Common myeloid progenitor, CD34-positive (primary cell): ENCODE measurements at regions not wholly inside any gene's neighbourhood (a gene's known extent, or its start where the extent isn't known, plus 50 kb on each side); places are given as distances from the start of the nearest gene placed in this dataset.

Experiments used
- CTCF ChIA-PET: fragments of 350-600 bp; sonication (Branson Sonifier 250); formaldehyde crosslinking; loops from one replicate; lab custom pipeline; 2021; ENCODE audit warnings: antibody characterized with exemption; lab: Charles Lee
- POLR2A ChIA-PET: fragments of 350-600 bp; sonication (Branson Sonifier 250); formaldehyde crosslinking; loops from one replicate; lab custom pipeline; 2021; ENCODE audit warnings: antibody characterized with exemption; lab: Charles Lee
- DNase-seq, 3 donors: peaks; one replicate each; pipeline versions ENCODE4 v3.0.0 to v3.0.0-alpha.2; 2013
- H3K27ac ChIP-seq, 2 experiments: 1 replicate in 1 of 2; 2 replicates in 1 of 2; pipeline ENCODE4 v1.7.0; 2013; ENCODE audit warnings: inconsistent platforms in 2 of 2, low read length in 2 of 2, mild to moderate bottlenecking in 2 of 2, low read depth in 1 of 2, moderate library complexity in 1 of 2; ENCODE audit not compliant: severe bottlenecking in 2 of 2, insufficient read depth in 1 of 2, poor library complexity in 1 of 2
- H3K27me3 ChIP-seq, 5 experiments: replicated peaks in 2 of 5; 1 replicate in 3 of 5; 2 replicates in 2 of 5; pipeline versions ENCODE4 v1.6.1 to v1.7.0; 2013; ENCODE audit warnings: low read length in 4 of 5, mild to moderate bottlenecking in 2 of 5, moderate library complexity in 2 of 5, inconsistent platforms in 1 of 5; ENCODE audit not compliant: insufficient read depth in 5 of 5, control insufficient read depth in 4 of 5
- H3K36me3 ChIP-seq, 4 experiments: 1 replicate in 2 of 4; 2 replicates in 2 of 4; pipeline versions ENCODE4 v1.6.1 to v1.7.0; 2013; ENCODE audit warnings: low read length in 3 of 4, control low read depth in 1 of 4, mild to moderate bottlenecking in 1 of 4; ENCODE audit not compliant: control insufficient read depth in 4 of 4, insufficient read depth in 4 of 4
- H3K4me1 ChIP-seq, 4 experiments: 1 replicate in 3 of 4; 2 replicates in 1 of 4; pipeline versions ENCODE4 v1.6.1 to v1.7.1; 2013; ENCODE audit warnings: low read length in 3 of 4, mild to moderate bottlenecking in 3 of 4, control low read depth in 1 of 4, inconsistent platforms in 1 of 4, moderate library complexity in 1 of 4; ENCODE audit not compliant: control insufficient read depth in 4 of 4, insufficient read depth in 4 of 4; ENCODE audit errors: control extremely low read depth in 1 of 4
- H3K4me3 ChIP-seq, 7 experiments: 1 replicate in 4 of 7; 2 replicates in 3 of 7; pipeline versions ENCODE4 v1.5.1 to v1.7.0; 2013; ENCODE audit warnings: mild to moderate bottlenecking in 7 of 7, low read length in 6 of 7, moderate library complexity in 6 of 7, inconsistent platforms in 2 of 7, low read depth in 2 of 7, control low read depth in 1 of 7; ENCODE audit not compliant: insufficient read depth in 4 of 7, control insufficient read depth in 1 of 7; ENCODE audit errors: extremely low read depth in 1 of 7
- H3K9me3 ChIP-seq, 5 experiments: 1 replicate in 4 of 5; 2 replicates in 1 of 5; pipeline versions ENCODE4 v1.6.1 to v1.7.1; 2013; ENCODE audit warnings: low read length in 4 of 5, mild to moderate bottlenecking in 2 of 5, inconsistent platforms in 1 of 5, low read depth in 1 of 5, moderate library complexity in 1 of 5; ENCODE audit not compliant: control insufficient read depth in 4 of 5, insufficient read depth in 2 of 5; ENCODE audit errors: control extremely low read depth in 1 of 5
- WGBS: methylation state at CpG from one replicate; pipeline ENCODE4 v1.1.5; 2013; ENCODE audit not compliant: insufficient coverage; 5-methylcytosine and 5-hydroxymethylcytosine counted together

DNA sequence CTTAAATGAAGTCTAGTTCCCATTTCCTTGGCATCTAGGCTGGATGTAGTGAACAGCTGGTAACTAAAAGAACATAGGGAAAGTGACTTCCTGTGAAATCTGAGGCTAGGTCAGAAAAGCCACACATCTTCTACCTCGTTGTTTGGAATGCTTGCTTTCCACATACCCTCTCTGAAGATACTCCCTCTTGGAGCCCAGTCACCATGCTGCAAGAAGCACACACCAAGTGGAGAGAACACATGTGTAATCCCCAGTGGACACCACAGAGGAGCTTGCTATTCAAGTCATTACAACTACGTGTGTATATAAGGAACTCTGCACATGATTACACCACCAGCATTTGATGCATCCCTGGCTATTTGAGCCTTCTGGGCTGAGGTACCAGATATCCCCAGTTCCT, 125.9 kb downstream of the RGS21 start:
- Histone ChIP-seq H3K9me3 (no peaks in the 10 kb centered on the region), H3K27me3 (no peaks in the 10 kb centered on the region), H3K4me1 (no peaks in the 10 kb centered on the region), H3K27ac (no peak overlapping the region), H3K4me3 (no peak overlapping the region), H3K36me3 (no peaks in the 10 kb centered on the region)
- ChIA-PET POLR2A (no interaction called here), CTCF (no interaction called here)
- DNase-seq = no peak
- WGBS = 70% methylated on average over 2 of the region's 2 CpGs

- Histone ChIP-seq H3K36me3 (no peaks in the 10 kb centered on the region), H3K4me3 (no peak overlapping the region), H3K27me3 (no peaks in the 10 kb centered on the region), H3K27ac (no peak overlapping the region), H3K4me1 (no peaks in the 10 kb centered on the region), H3K9me3 (no peaks in the 10 kb centered on the region)
- DNase-seq = no peak
- CTCF ChIA-PET = interaction anchor here (1.1 kb wide), 1 partner anchor 10 kb away, joined by 4 read pairs; no protein-coding TSS in a partner anchor
- POLR2A ChIA-PET = no interaction called here
These were observed 126.8 kb downstream of the RGS21 start for GRCh38 chr1:192443616-192444015.

- ChIA-PET POLR2A (no interaction called here), CTCF (no interaction called here)
- no peaks in the 10 kb centered on the region for H3K27me3 ChIP-seq
- H3K4me3 ChIP-seq = no peak overlapping the region
- WGBS = no CpG with 5 or more reads among the region's 2 CpGs
- no peaks in the 10 kb centered on the region for H3K4me1 ChIP-seq
- no peaks in the 10 kb centered on the region for H3K9me3 ChIP-seq
- no peak overlapping the region for H3K27ac ChIP-seq
- no peaks in the 10 kb centered on the region for H3K36me3 ChIP-seq
- DNase-seq = no peak
These were observed 128.4 kb downstream of the RGS21 start for GRCh38 chr1:192445241-192445640.

GRCh38 chr1:192445839-192446489, 129.2 kb downstream of the RGS21 start:
- Histone ChIP-seq H3K27ac (no peak overlapping the region), H3K9me3 (no peaks in the 10 kb centered on the region), H3K4me1 (no peaks in the 10 kb centered on the region), H3K4me3 (no peak overlapping the region), H3K36me3 (no peaks in the 10 kb centered on the region), H3K27me3 (no peaks in the 10 kb centered on the region)
- ChIA-PET CTCF (no interaction called here), POLR2A (no interaction called here)
- DNase-seq = peak; percentile 55 to 79 (median 68)
- WGBS = 0% methylated on average over 2 of the region's 7 CpGs

GRCh38 chr1:192448026-192448578, 127.5 kb upstream of the RGS1 start:
- Histone ChIP-seq H3K27me3 (no peaks in the 10 kb centered on the region), H3K36me3 (no peaks in the 10 kb centered on the region), H3K27ac (no peak overlapping the region), H3K4me3 (no peak overlapping the region), H3K4me1 (no peaks in the 10 kb centered on the region), H3K9me3 (no peaks in the 10 kb centered on the region)
- CTCF ChIA-PET = no interaction called here
- no peak for DNase-seq
- POLR2A ChIA-PET = no interaction called here

DNA sequence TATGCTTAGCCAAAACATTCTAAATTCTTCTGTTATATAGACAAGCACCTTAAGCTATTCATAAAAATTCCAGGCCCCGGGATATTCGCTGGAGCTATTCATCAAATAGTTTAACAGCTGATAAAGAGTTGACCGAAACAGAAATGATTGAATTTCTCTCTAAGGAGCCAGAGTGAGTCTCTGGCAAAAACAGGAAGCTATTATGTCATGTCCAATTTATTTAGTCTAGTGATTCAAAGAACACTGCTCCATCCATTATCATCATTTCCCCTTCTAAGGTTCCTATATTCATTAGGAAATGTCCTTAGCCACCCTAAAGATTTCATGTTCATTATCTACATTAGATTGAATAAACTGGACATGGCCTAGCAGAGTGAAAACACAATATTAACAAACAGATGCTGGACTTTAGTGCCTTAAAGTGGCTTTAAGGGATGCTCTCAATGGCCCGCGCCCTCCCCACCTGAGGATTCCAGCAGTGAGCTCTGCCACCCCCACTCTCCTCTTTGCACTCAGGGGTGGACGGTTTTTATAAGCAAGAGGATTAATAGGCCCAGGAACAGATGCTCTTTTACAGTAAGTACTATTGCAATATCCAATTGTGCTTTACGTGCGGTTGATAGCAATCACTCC, 122.1 kb upstream of the RGS1 start:
- CTCF ChIA-PET = interaction anchor here (1.2 kb wide), 1 partner anchor 9 kb away, joined by 4 read pairs; no protein-coding TSS in a partner anchor
- Histone ChIP-seq H3K36me3 (no peaks in the 10 kb centered on the region), H3K4me1 (no peaks in the 10 kb centered on the region), H3K27me3 (no peaks in the 10 kb centered on the region), H3K4me3 (no peak overlapping the region), H3K27ac (no peak overlapping the region), H3K9me3 (no peaks in the 10 kb centered on the region)
- POLR2A ChIA-PET = no interaction called here
- WGBS = 88% methylated on average over 4 of the region's 8 CpGs
- no peak for DNase-seq

- no peaks in the 10 kb centered on the region for H3K36me3 ChIP-seq
- no peaks in the 10 kb centered on the region for H3K27me3 ChIP-seq
- H3K4me3 ChIP-seq = no peak overlapping the region
- H3K9me3 ChIP-seq = no peaks in the 10 kb centered on the region
- DNase-seq = no peak
- POLR2A ChIA-PET = no interaction called here
- CTCF ChIA-PET = no interaction called here
- H3K27ac ChIP-seq = no peak overlapping the region
- peaks cover 0 to 2% (median 0%) of the 10 kb centered on the region in 4 experiments for H3K4me1 ChIP-seq
These were observed 116.1 kb upstream of the RGS1 start for GRCh38 chr1:192459467-192459866.
